IPS DF 6.9 (cell line): ENCODE measurements at regions not wholly inside any gene's neighbourhood (a gene's known extent, or its start where the extent isn't known, plus 50 kb on each side); places are given as distances from the start of the nearest gene placed in this dataset.

Experiments used
- DNase-seq: peaks from one replicate; pipeline ENCODE4 v3.0.0-alpha.2; 2013; ENCODE audit warnings: low read depth, low spot score
- H3K27ac ChIP-seq: one replicate; pipeline ENCODE4 v1.5.1; 2013; ENCODE audit warnings: low read length, control low read depth
- H3K27me3 ChIP-seq: 2 replicates; pipeline ENCODE4 v1.6.1; 2013; ENCODE audit warnings: mild to moderate bottlenecking, low read length; ENCODE audit not compliant: control insufficient read depth, insufficient read depth
- H3K36me3 ChIP-seq: 2 replicates; pipeline ENCODE4 v1.6.1; 2013; ENCODE audit warnings: low read length; ENCODE audit not compliant: control insufficient read depth, insufficient read depth
- H3K4me1 ChIP-seq: 2 replicates; pipeline ENCODE4 v1.6.1; 2013; ENCODE audit warnings: low read length; ENCODE audit not compliant: control insufficient read depth, insufficient read depth
- H3K4me3 ChIP-seq: 2 replicates; pipeline ENCODE4 v1.5.1; 2013; ENCODE audit warnings: mild to moderate bottlenecking, low read length
- H3K9me3 ChIP-seq: 2 replicates; pipeline ENCODE4 v1.6.1; 2013; ENCODE audit warnings: low read length, inconsistent platforms; ENCODE audit not compliant: control insufficient read depth, insufficient read depth
- WGBS: extraction: QIAGEN DNeasy Blood & Tissue Kit; methylation state at CpG from one replicate; pipeline ENCODE4 v1.1.7; 2013; ENCODE audit warnings: mixed read lengths, missing lambda C conversion rate; ENCODE audit not compliant: insufficient read length, insufficient coverage; 5-methylcytosine and 5-hydroxymethylcytosine counted together

GRCh38 chr7:42400961-42401360, 164.0 kb upstream of the GLI3 start:
- no peak overlapping the region for H3K27ac ChIP-seq
- WGBS, result no CpG with 5 or more reads among the region's 7 CpGs
- H3K4me1 ChIP-seq, result no peaks in the 10 kb centered on the region
- no peaks in the 10 kb centered on the region for H3K27me3 ChIP-seq
- H3K36me3 ChIP-seq, result no peaks in the 10 kb centered on the region
- no peak for DNase-seq
- no peak overlapping the region for H3K4me3 ChIP-seq
- no peaks in the 10 kb centered on the region for H3K9me3 ChIP-seq

GRCh38 chr7:42400211-42400772, 163.3 kb upstream of the GLI3 start:
- DNase-seq, result no peak
- Histone ChIP-seq H3K4me3 (no peak overlapping the region), H3K27me3 (no peaks in the 10 kb centered on the region), H3K27ac (no peak overlapping the region), H3K9me3 (no peaks in the 10 kb centered on the region), H3K36me3 (no peaks in the 10 kb centered on the region), H3K4me1 (no peaks in the 10 kb centered on the region)
- no CpG with 5 or more reads among the region's 4 CpGs for WGBS

- Histone ChIP-seq H3K27ac (no peak overlapping the region), H3K27me3 (no peaks in the 10 kb centered on the region), H3K36me3 (no peaks in the 10 kb centered on the region), H3K9me3 (no peaks in the 10 kb centered on the region), H3K4me3 (no peak overlapping the region), H3K4me1 (no peaks in the 10 kb centered on the region)
- DNase-seq, result no peak
Observed at GRCh38 chr7:42395607-42396006, 158.6 kb upstream of the GLI3 start.

- Histone ChIP-seq H3K4me1 (no peaks in the 10 kb centered on the region), H3K9me3 (no peaks in the 10 kb centered on the region), H3K27ac (no peak overlapping the region), H3K4me3 (no peak overlapping the region), H3K27me3 (no peaks in the 10 kb centered on the region), H3K36me3 (no peaks in the 10 kb centered on the region)
- no peak for DNase-seq
- WGBS, result no CpG with 5 or more reads among the region's 3 CpGs
Observed at GRCh38 chr7:42392826-42393225, 155.8 kb upstream of the GLI3 start.

GRCh38 chr7:42389697-42390096, 152.7 kb upstream of the GLI3 start:
- H3K4me1 ChIP-seq, result no peaks in the 10 kb centered on the region
- no peaks in the 10 kb centered on the region for H3K27me3 ChIP-seq
- no peaks in the 10 kb centered on the region for H3K9me3 ChIP-seq
- no peaks in the 10 kb centered on the region for H3K36me3 ChIP-seq
- H3K27ac ChIP-seq, result no peak overlapping the region
- no CpG with 5 or more reads among the region's 1 CpG for WGBS
- DNase-seq, result no peak
- H3K4me3 ChIP-seq, result no peak overlapping the region

GRCh38 chr7:42385912-42386311, 148.9 kb upstream of the GLI3 start:
- WGBS, result no CpG with 5 or more reads among the region's 3 CpGs
- H3K4me3 ChIP-seq, result no peak overlapping the region
- H3K27ac ChIP-seq, result no peak overlapping the region
- DNase-seq, result peak; percentile 1
- H3K27me3 ChIP-seq, result no peaks in the 10 kb centered on the region
- H3K9me3 ChIP-seq, result no peaks in the 10 kb centered on the region
- no peaks in the 10 kb centered on the region for H3K36me3 ChIP-seq
- no peaks in the 10 kb centered on the region for H3K4me1 ChIP-seq

GRCh38 chr7:42381161-42381560, 144.2 kb upstream of the GLI3 start:
- Histone ChIP-seq H3K9me3 (no peaks in the 10 kb centered on the region), H3K4me1 (no peaks in the 10 kb centered on the region), H3K4me3 (no peak overlapping the region), H3K36me3 (no peaks in the 10 kb centered on the region), H3K27me3 (no peaks in the 10 kb centered on the region), H3K27ac (no peak overlapping the region)
- WGBS, result no CpG with 5 or more reads among the region's 1 CpG
- no peak for DNase-seq

- H3K36me3 ChIP-seq, result no peaks in the 10 kb centered on the region
- DNase-seq, result no peak
- no peaks in the 10 kb centered on the region for H3K4me1 ChIP-seq
- no CpG with 5 or more reads among the region's 1 CpG for WGBS
- H3K9me3 ChIP-seq, result no peaks in the 10 kb centered on the region
- H3K27ac ChIP-seq, result no peak overlapping the region
- H3K4me3 ChIP-seq, result no peak overlapping the region
- no peaks in the 10 kb centered on the region for H3K27me3 ChIP-seq
Observed at GRCh38 chr7:42380401-42380800, 143.4 kb upstream of the GLI3 start.

- WGBS, result no CpG with 5 or more reads among the region's 3 CpGs
- no peaks in the 10 kb centered on the region for H3K27me3 ChIP-seq
- H3K4me3 ChIP-seq, result no peak overlapping the region
- no peaks in the 10 kb centered on the region for H3K4me1 ChIP-seq
- no peak for DNase-seq
- H3K36me3 ChIP-seq, result no peaks in the 10 kb centered on the region
- H3K9me3 ChIP-seq, result no peaks in the 10 kb centered on the region
- H3K27ac ChIP-seq, result no peak overlapping the region
Observed at GRCh38 chr7:42378149-42378548, 141.1 kb upstream of the GLI3 start.

GRCh38 chr7:42373285-42373684, 136.3 kb upstream of the GLI3 start:
- Histone ChIP-seq H3K27ac (no peak overlapping the region), H3K27me3 (no peaks in the 10 kb centered on the region), H3K9me3 (no peaks in the 10 kb centered on the region), H3K36me3 (no peaks in the 10 kb centered on the region), H3K4me1 (no peaks in the 10 kb centered on the region), H3K4me3 (no peak overlapping the region)
- no peak for DNase-seq
- WGBS, result no CpG with 5 or more reads among the region's 1 CpG

- no peak for DNase-seq
- no CpG with 5 or more reads among the region's 3 CpGs for WGBS
- no peaks in the 10 kb centered on the region for H3K27me3 ChIP-seq
- H3K27ac ChIP-seq, result no peak overlapping the region
- no peak overlapping the region for H3K4me3 ChIP-seq
- H3K36me3 ChIP-seq, result no peaks in the 10 kb centered on the region
- H3K9me3 ChIP-seq, result no peaks in the 10 kb centered on the region
- no peaks in the 10 kb centered on the region for H3K4me1 ChIP-seq
Observed at GRCh38 chr7:42372479-42372878, 135.5 kb upstream of the GLI3 start.
